OCI-LY3 (cell line): ENCODE measurements at regions not wholly inside any gene's neighbourhood (a gene's known extent, or its start where the extent isn't known, plus 50 kb on each side); places are given as distances from the start of the nearest gene placed in this dataset.
A peak's percentile ranks its signal among the peaks of the same experiment; 100 is the strongest.

Source experiments
- H2AFZ ChIP-seq: fragments of 200-600, 300-600 bp; shearing (Covaris generic); 2 replicates; pipeline ENCODE4 v1.6.0; 2014; ENCODE audit warnings: antibody characterized with exemption, low read depth, low read length
- H3K27ac ChIP-seq: fragments of 200-600, 300-600 bp; sonication (generic); 2 replicates; pipeline ENCODE4 v1.5.1; 2014; ENCODE audit warnings: mild to moderate bottlenecking, low read length, moderate library complexity, mixed read lengths
- H3K27me3 ChIP-seq: fragments of 200-600, 300-600 bp; sonication (generic); 2 replicates; pipeline ENCODE4 v1.6.1; 2014; ENCODE audit warnings: low read depth, low read length, mixed read lengths
- H3K36me3 ChIP-seq: fragments of 200-600, 300-600 bp; sonication (generic); replicated peaks from 2 replicates; pipeline ENCODE3; 2014; ENCODE audit warnings: low read depth, low read length, mixed read lengths
- H3K4me1 ChIP-seq: fragments of 300-600, 200-600 bp; sonication (generic); 2 replicates; pipeline ENCODE4 v1.6.1; 2014; ENCODE audit warnings: low read length, mixed read lengths
- H3K4me2 ChIP-seq: fragments of 200-600, 300-600 bp; sonication (generic); 2 replicates; pipeline ENCODE4 v1.6.1; 2014; ENCODE audit warnings: low read length, mixed read lengths
- H3K4me3 ChIP-seq: fragments of 300-600, 200-600 bp; sonication (generic); 2 replicates; pipeline ENCODE4 v1.5.1; 2014; ENCODE audit warnings: antibody characterized with exemption, mild to moderate bottlenecking, low read length, moderate library complexity
- H3K79me2 ChIP-seq: fragments of 300-600, 200-600 bp; shearing (Covaris generic); 2 replicates; pipeline ENCODE4 v1.6.1; 2014; ENCODE audit warnings: mild to moderate bottlenecking, low read length, mixed read lengths
- H3K9ac ChIP-seq: fragments of 300-600, 200-600 bp; shearing (Covaris generic); 2 replicates; pipeline ENCODE4 v1.6.0; 2014; ENCODE audit warnings: mild to moderate bottlenecking, low read length, moderate library complexity
- H3K9me3 ChIP-seq: fragments of 200-600, 300-600 bp; shearing (Covaris generic); 2 replicates; pipeline ENCODE4 v1.6.1; 2014; ENCODE audit warnings: low read length, mixed read lengths; ENCODE audit not compliant: insufficient read depth
- H4K20me1 ChIP-seq: fragments of 200-600, 300-600 bp; sonication (generic); 2 replicates; pipeline ENCODE4 v1.6.1; 2016; ENCODE audit warnings: low read length, mixed read lengths; ENCODE audit not compliant: insufficient read depth
- EZH2phosphoT487 ChIP-seq: fragments of 200-600 bp; shearing (Covaris generic); IDR thresholded peaks from 2 replicates; pipeline ENCODE4 v1.6.1; 2018; ENCODE audit warnings: antibody characterized with exemption, mixed run types, low read depth
- TF ChIP-seq, protein P1 (sequence below): fragments of 200-600, 300-600 bp; sonication (generic); IDR thresholded peaks from 2 replicates; pipeline ENCODE4 v1.5.1; 2014; ENCODE audit warnings: antibody characterized with exemption, low read length, low read depth

DNA sequence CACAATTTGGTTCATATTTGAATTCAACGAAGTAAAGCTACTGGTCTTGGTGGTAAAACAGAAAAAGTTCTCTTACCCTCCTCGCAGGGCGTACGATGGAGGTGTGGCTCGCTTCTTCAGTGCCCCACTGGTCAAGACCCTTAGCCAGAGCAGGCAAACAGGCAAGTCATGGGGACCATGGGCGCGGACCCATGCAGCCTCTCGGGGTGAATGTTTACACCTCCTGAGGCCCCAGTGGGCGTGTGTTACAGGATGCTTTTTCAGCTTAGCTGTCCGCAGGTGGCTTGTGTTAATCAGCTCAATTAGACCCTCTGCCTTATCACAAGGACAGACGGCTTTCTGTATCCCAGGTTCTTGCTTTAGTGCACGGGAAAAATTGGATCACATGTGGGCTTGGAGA is 991.8 kb downstream of the GBE1 start:
- Histone ChIP-seq H3K36me3 (no peaks in the 10 kb centered on the region), H4K20me1 (no peaks in the 10 kb centered on the region), H3K27ac (no peak overlapping the region), H3K4me3 (no peak overlapping the region), H3K4me2 (no peak overlapping the region), H3K27me3 (no peaks in the 10 kb centered on the region), H3K79me2 (no peaks in the 10 kb centered on the region), H3K4me1 (no peaks in the 10 kb centered on the region), H3K9me3 (no peaks in the 10 kb centered on the region), H3K9ac (no peak overlapping the region), H2AFZ (no peak overlapping the region)
- TF ChIP-seq, protein P1, sequence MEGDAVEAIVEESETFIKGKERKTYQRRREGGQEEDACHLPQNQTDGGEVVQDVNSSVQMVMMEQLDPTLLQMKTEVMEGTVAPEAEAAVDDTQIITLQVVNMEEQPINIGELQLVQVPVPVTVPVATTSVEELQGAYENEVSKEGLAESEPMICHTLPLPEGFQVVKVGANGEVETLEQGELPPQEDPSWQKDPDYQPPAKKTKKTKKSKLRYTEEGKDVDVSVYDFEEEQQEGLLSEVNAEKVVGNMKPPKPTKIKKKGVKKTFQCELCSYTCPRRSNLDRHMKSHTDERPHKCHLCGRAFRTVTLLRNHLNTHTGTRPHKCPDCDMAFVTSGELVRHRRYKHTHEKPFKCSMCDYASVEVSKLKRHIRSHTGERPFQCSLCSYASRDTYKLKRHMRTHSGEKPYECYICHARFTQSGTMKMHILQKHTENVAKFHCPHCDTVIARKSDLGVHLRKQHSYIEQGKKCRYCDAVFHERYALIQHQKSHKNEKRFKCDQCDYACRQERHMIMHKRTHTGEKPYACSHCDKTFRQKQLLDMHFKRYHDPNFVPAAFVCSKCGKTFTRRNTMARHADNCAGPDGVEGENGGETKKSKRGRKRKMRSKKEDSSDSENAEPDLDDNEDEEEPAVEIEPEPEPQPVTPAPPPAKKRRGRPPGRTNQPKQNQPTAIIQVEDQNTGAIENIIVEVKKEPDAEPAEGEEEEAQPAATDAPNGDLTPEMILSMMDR = no peak
- TF ChIP-seq EZH2phosphoT487 = no peak

DNA sequence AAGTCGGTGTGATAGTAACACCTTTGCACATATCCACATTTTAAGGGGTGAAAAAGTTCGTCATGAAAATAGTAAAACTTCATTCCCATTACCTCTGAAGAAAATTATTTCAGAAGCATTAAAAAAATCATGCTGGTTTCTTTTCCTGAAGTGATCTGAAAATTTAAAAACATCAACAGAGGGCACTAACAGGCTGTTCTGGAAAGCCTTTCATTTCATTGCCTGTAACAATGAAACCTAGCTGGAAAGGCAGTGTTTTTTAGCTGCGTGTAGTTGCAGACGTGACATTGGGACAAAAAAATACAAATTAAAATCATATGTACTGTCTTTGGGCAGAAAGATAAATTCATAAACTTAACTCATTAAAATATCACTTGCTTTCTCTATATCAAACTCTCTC is 993.8 kb downstream of the GBE1 start:
- no peak overlapping the region for H3K4me2 ChIP-seq
- no peak overlapping the region for H3K4me3 ChIP-seq
- no peaks in the 10 kb centered on the region for H3K36me3 ChIP-seq
- H4K20me1 ChIP-seq = no peaks in the 10 kb centered on the region
- H3K27ac ChIP-seq = no peak overlapping the region
- no peaks in the 10 kb centered on the region for H3K27me3 ChIP-seq
- no peaks in the 10 kb centered on the region for H3K79me2 ChIP-seq
- H3K9ac ChIP-seq = no peak overlapping the region
- H2AFZ ChIP-seq = no peak overlapping the region
- no peaks in the 10 kb centered on the region for H3K9me3 ChIP-seq
- H3K4me1 ChIP-seq = no peaks in the 10 kb centered on the region
- no peak for TF ChIP-seq EZH2phosphoT487
- TF ChIP-seq, protein P1 = peak; percentile 41

DNA sequence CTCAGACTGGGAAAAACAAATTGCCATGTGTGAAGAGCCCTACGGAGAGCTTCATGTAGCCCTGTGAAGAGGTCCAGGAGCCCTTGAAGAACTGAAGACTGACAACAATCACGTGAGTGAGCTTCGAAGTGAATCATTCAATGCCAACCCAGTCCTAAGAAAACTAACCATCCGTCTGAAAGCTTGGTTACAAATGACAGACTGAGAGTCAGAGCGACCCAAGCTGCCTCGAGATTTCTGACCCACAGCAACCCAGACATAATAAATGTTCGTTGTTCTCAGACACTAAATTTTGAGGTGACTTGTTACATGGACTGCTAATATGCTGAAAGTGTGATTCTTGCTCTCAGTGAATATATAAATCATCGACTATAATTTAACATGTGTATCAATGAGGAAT is 987.2 kb upstream of the ROBO1 start:
- Histone ChIP-seq H4K20me1 (no peaks in the 10 kb centered on the region), H3K4me2 (no peak overlapping the region), H3K27me3 (no peaks in the 10 kb centered on the region), H3K9me3 (no peaks in the 10 kb centered on the region), H3K9ac (no peak overlapping the region), H2AFZ (0 out of 2 replicates have a peak overlapping the region, but pooled peaks have one; percentile 28), H3K4me1 (no peaks in the 10 kb centered on the region), H3K4me3 (no peak overlapping the region), H3K36me3 (no peaks in the 10 kb centered on the region), H3K79me2 (no peaks in the 10 kb centered on the region), H3K27ac (no peak overlapping the region)
- TF ChIP-seq EZH2phosphoT487 = no peak
- TF ChIP-seq, protein P1 = no peak

DNA sequence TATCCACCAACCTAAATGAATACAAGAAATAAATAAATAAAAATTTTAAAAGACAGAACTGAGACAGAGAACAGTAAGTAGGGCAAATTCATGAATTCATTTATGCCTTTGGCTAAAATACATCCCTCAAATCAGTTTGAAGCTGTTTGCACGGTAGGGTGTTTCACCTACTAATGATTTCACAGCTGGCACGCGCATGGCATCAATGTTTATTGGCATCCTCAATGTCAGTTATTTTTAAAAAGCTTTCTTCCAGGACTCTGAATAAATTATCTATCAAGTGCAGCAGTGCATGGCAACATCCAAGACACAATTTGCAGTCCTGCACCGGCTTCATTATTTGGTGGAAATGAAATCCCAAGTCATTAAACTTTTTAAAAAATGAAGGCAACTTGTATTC is 985.2 kb upstream of the ROBO1 start:
- no peaks in the 10 kb centered on the region for H4K20me1 ChIP-seq
- H3K4me1 ChIP-seq = no peaks in the 10 kb centered on the region
- no peaks in the 10 kb centered on the region for H3K79me2 ChIP-seq
- no peak overlapping the region for H3K27ac ChIP-seq
- H3K4me3 ChIP-seq = no peak overlapping the region
- TF ChIP-seq EZH2phosphoT487 = no peak
- TF ChIP-seq, protein P1 = no peak
- no peaks in the 10 kb centered on the region for H3K36me3 ChIP-seq
- no peak overlapping the region for H3K9ac ChIP-seq
- no peaks in the 10 kb centered on the region for H3K9me3 ChIP-seq
- no peak overlapping the region for H3K4me2 ChIP-seq
- H3K27me3 ChIP-seq = no peaks in the 10 kb centered on the region
- no peak overlapping the region for H2AFZ ChIP-seq
